Adrenal gland (tissue), 9 donors: ENCODE measurements at regions not wholly inside any gene's neighbourhood (a gene's known extent, or its start where the extent isn't known, plus 50 kb on each side); places are given as distances from the start of the nearest gene placed in this dataset.

ENCODE experiments used
- DNase-seq, 7 donors: peaks; one replicate each; pipeline ENCODE4 v3.0.0-alpha.2; 2019 to 2020
- H3K27ac ChIP-seq, 5 donors: fragments of 200-600 bp; sonication (generic) in 4 of 5; 1 replicate in 3 of 5; 2 replicates in 2 of 5; pipeline versions ENCODE4 v1.5.1 to v1.8.0; 2016 to 2020; ENCODE audit warnings: mild to moderate bottlenecking in 1 of 5
- H3K27me3 ChIP-seq: fragments of 200-600 bp; 2 replicates; pipeline ENCODE4 v1.8.0; 2021
- H3K36me3 ChIP-seq, 2 donors: fragments of 200-600 bp; replicated peaks in 1 of 2; 1 replicate in 1 of 2; 2 replicates in 1 of 2; pipeline versions ENCODE4 v1.5.1 to v1.8.0; 2018 to 2022
- H3K4me1 ChIP-seq, 2 donors: fragments of 200-600 bp; replicated peaks in 1 of 2; 1 replicate in 1 of 2; 2 replicates in 1 of 2; pipeline versions ENCODE4 v1.5.1 to v1.8.0; 2018 to 2021
- H3K4me3 ChIP-seq, 4 donors: fragments of 200-600 bp; sonication (generic) in 3 of 4; one replicate each; pipeline ENCODE4 v1.5.1; 2016 to 2018
- H3K9me3 ChIP-seq, 3 donors: fragments of 200-600 bp; sonication (generic) in 1 of 3; replicated peaks in 1 of 3; 1 replicate in 2 of 3; 2 replicates in 1 of 3; pipeline versions ENCODE4 v1.5.1 to v1.8.0; 2016 to 2021
- CTCF ChIP-seq, 6 experiments: fragments of 450-650 bp in 4 of 6; fragments of 200-600 bp in 2 of 6; sonication (generic) in 1 of 6; IDR thresholded peaks; 1 replicate in 5 of 6; 2 replicates in 1 of 6; pipeline versions ENCODE4 v1.5.1 to v1.8.0; 2016 to 2021; ENCODE audit warnings: antibody characterized with exemption in 6 of 6, mild to moderate bottlenecking in 2 of 6, moderate library complexity in 1 of 6
- POLR2A ChIP-seq, 2 donors: fragments of 450-650 bp; IDR thresholded peaks; one replicate each; pipeline ENCODE4 v1.6.1; 2017; ENCODE audit warnings: antibody characterized with exemption in 2 of 2, mild to moderate bottlenecking in 2 of 2, moderate library complexity in 1 of 2
- WGBS, 4 donors: extraction: QIAGEN DNeasy Blood & Tissue Kit in 2 of 4; methylation state at CpG; one replicate each; pipeline versions ENCODE4 v1.1.5 to v1.1.7; 2013 to 2017; 5-methylcytosine and 5-hydroxymethylcytosine counted together
- intact Hi-C, 2 donors: fragments of 100-400 bp; cut with DNase I; formaldehyde crosslinking; loops; one replicate each; pipeline versions ENCODE4 v1.14.1 to v1.15.0; 2022 to 2023
- donor health status: healthy with polysubstance abuse.
- donor health status: Bipolar disorder and iron deficiency.
- donor health status: DM: yes; HTN: yes; CAD: no.
- donor health status: DM: no; HTN: no; CAD: no.
- donor health status: DM: no; HTN: no; CAD: no.

DNA sequence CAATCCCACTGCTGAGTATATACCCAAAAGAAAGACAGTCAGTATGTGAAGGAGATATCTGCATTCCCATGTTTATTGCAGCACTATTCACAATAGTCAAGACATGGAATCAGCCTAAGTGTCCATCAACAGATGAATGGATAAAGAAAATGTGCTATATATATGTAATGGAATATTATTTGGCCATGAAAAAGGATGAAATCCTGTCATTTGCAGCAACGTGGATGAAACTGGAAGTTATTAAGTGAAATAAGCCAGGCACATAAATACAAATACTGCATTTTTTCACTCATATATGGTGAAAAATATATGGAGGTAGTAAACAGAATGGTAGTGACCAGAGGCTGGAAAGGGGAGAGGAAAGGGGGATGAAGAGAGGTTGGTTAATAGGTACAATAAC lies 188.9 kb upstream of the SERP2 start:
- Histone ChIP-seq H3K4me1 (no peaks in the 10 kb centered on the region), H3K36me3 (no peaks in the 10 kb centered on the region), H3K27ac (no peak overlapping the region), H3K27me3 (no peaks in the 10 kb centered on the region), H3K4me3 (no peak overlapping the region), H3K9me3 (no peaks in the 10 kb centered on the region)
- no peak for DNase-seq
- TF ChIP-seq CTCF (IDR thresholded peaks at IDR 0.05), result no peak
- no peak for TF ChIP-seq POLR2A (IDR thresholded peaks at IDR 0.05)
- intact Hi-C loops, result no loop called here
- WGBS, 4 donors, result 36 to 46% (median 40%) methylated on average over 1 of the region's 1 CpG

- no peak for DNase-seq
- TF ChIP-seq POLR2A (IDR thresholded peaks at IDR 0.05) (no peak), CTCF (IDR thresholded peaks at IDR 0.05) (no peak)
- H3K36me3 ChIP-seq, result no peaks in the 10 kb centered on the region
- intact Hi-C loops, result no loop called here
- H3K4me3 ChIP-seq, result no peak overlapping the region
- peaks cover 0 to 4% of the 10 kb centered on the region in 2 donors for H3K4me1 ChIP-seq
- H3K9me3 ChIP-seq, result no peaks in the 10 kb centered on the region
- no peak overlapping the region for H3K27ac ChIP-seq
- no peaks in the 10 kb centered on the region for H3K27me3 ChIP-seq
- 43 to 100% (median 61%) methylated on average over 2 of the region's 2 CpGs for WGBS, 4 donors
Observed at GRCh38 chr13:44188257-44188656, 185.4 kb upstream of the SERP2 start.

GRCh38 chr13:44189085-44189484 lies 184.5 kb upstream of the SERP2 start:
- no peak overlapping the region for H3K27ac ChIP-seq
- WGBS, 4 donors, result 77 to 94% (median 83%) methylated on average over 1 of the region's 1 CpG
- TF ChIP-seq POLR2A (IDR thresholded peaks at IDR 0.05), result no peak
- no peak for TF ChIP-seq CTCF (IDR thresholded peaks at IDR 0.05)
- intact Hi-C loops, result no loop called here
- H3K4me3 ChIP-seq, result no peak overlapping the region
- no peaks in the 10 kb centered on the region for H3K36me3 ChIP-seq
- no peaks in the 10 kb centered on the region for H3K9me3 ChIP-seq
- H3K27me3 ChIP-seq, result no peaks in the 10 kb centered on the region
- DNase-seq, result no peak
- H3K4me1 ChIP-seq, result peaks cover 0 to 4% of the 10 kb centered on the region in 2 donors

- TF ChIP-seq CTCF (IDR thresholded peaks at IDR 0.05), result no peak
- no peak for TF ChIP-seq POLR2A (IDR thresholded peaks at IDR 0.05)
- peak overlapping the region in 1 of 4 donors; percentile 46 for H3K4me3 ChIP-seq
- no peaks in the 10 kb centered on the region for H3K27me3 ChIP-seq
- no peaks in the 10 kb centered on the region for H3K9me3 ChIP-seq
- H3K27ac ChIP-seq, result peak overlapping the region in 1 of 5 donors; percentile 32
- intact Hi-C loops, result loop anchor here in 1 of 2 donors (10.0 kb wide), 1 partner anchor 244 kb away; no protein-coding TSS in a partner anchor
- peaks cover 0 to 4% of the 10 kb centered on the region in 2 donors for H3K4me1 ChIP-seq
- no peak for DNase-seq
- no peaks in the 10 kb centered on the region for H3K36me3 ChIP-seq
Observed at GRCh38 chr13:44191103-44191502, 182.5 kb upstream of the SERP2 start.
